Ascending aorta (tissue), 2 donors: ENCODE measurements at regions not wholly inside any gene's neighbourhood (a gene's known extent, or its start where the extent isn't known, plus 50 kb on each side); places are given as distances from the start of the nearest gene placed in this dataset.

Experiments
- DNase-seq, 2 donors: peaks; one replicate each; pipeline ENCODE4 v3.0.0-alpha.2; 2019; ENCODE audit warnings: low spot score in 2 of 2
- H3K27ac ChIP-seq, 2 donors: fragments of 200-600 bp; sonication (generic); one replicate each; pipeline ENCODE4 v1.5.1; 2016 to 2017; ENCODE audit warnings: mild to moderate bottlenecking in 1 of 2
- H3K27me3 ChIP-seq: fragments of 200-600 bp; sonication (generic); one replicate; pipeline ENCODE4 v1.5.1; 2017
- H3K36me3 ChIP-seq, 2 donors: fragments of 200-600 bp; sonication (generic); one replicate each; pipeline ENCODE4 v1.5.1; 2016
- H3K4me1 ChIP-seq, 2 donors: fragments of 200-600 bp; sonication (generic); one replicate each; pipeline ENCODE4 v1.5.1; 2016 to 2017; ENCODE audit warnings: mild to moderate bottlenecking in 1 of 2
- H3K4me3 ChIP-seq, 2 donors: fragments of 200-600 bp; sonication (generic); one replicate each; pipeline ENCODE4 v1.5.1; 2016 to 2017; ENCODE audit warnings: mild to moderate bottlenecking in 1 of 2
- H3K9me3 ChIP-seq, 2 donors: fragments of 200-600 bp; sonication (generic); one replicate each; pipeline ENCODE4 v1.5.1; 2016
- intact Hi-C: fragments of 100-400 bp; cut with DNase I; formaldehyde crosslinking; loops from one replicate; pipeline ENCODE4 v1.15.1; 2023
- TF ChIP-seq, protein P1 (sequence below), 3 experiments: fragments of 200-600 bp in 2 of 3; fragments of 450-650 bp in 1 of 3; sonication (generic) in 2 of 3; IDR thresholded peaks; one replicate each; pipeline ENCODE4 v1.5.1; 2016 to 2019; ENCODE audit warnings: antibody characterized with exemption in 3 of 3, mild to moderate bottlenecking in 1 of 3, moderate library complexity in 1 of 3

DNA sequence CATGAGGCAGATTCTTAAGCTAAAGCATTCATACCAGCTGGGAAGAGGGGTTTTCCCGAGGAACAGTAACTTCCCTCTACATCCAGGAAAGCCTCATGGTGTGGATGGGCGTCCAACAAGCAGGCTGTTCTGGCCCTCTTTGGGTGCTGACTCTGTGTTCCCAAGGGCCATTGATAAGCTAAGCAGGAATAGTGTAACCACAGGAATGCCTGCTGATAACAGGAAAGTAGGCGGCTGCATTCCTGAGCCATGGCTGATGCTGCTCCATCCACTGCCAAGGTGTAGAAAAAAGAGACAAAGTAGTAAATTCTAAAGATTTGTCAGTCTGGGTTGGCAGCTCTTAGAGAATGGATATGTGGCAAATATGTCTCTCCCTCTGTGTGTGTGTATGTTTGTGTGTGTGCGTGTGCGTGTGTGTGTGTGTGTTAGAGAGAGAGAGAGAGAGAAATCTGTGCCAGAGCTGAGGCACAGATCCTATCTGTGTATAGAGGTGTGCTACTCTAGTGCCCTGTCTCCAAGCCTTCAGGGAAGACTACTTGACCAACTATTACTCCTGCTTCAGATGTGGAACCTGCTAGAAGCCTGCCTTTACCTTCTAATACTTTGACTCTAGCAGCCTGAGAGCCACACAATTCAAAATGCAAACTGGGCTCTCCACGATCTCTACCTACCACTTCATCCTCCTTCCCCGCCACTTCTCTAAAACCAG is 353.1 kb upstream of the NR3C2 start:
- TF ChIP-seq, protein P1, sequence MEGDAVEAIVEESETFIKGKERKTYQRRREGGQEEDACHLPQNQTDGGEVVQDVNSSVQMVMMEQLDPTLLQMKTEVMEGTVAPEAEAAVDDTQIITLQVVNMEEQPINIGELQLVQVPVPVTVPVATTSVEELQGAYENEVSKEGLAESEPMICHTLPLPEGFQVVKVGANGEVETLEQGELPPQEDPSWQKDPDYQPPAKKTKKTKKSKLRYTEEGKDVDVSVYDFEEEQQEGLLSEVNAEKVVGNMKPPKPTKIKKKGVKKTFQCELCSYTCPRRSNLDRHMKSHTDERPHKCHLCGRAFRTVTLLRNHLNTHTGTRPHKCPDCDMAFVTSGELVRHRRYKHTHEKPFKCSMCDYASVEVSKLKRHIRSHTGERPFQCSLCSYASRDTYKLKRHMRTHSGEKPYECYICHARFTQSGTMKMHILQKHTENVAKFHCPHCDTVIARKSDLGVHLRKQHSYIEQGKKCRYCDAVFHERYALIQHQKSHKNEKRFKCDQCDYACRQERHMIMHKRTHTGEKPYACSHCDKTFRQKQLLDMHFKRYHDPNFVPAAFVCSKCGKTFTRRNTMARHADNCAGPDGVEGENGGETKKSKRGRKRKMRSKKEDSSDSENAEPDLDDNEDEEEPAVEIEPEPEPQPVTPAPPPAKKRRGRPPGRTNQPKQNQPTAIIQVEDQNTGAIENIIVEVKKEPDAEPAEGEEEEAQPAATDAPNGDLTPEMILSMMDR (IDR thresholded peaks at IDR 0.05) = no peak
- no peak for DNase-seq
- Histone ChIP-seq H3K4me3 (no peak overlapping the region), H3K27ac (no peak overlapping the region), H3K36me3 (no peaks in the 10 kb centered on the region), H3K27me3 (no peaks in the 10 kb centered on the region), H3K4me1 (no peaks in the 10 kb centered on the region), H3K9me3 (no peaks in the 10 kb centered on the region)
- intact Hi-C loops = no loop called here

DNA sequence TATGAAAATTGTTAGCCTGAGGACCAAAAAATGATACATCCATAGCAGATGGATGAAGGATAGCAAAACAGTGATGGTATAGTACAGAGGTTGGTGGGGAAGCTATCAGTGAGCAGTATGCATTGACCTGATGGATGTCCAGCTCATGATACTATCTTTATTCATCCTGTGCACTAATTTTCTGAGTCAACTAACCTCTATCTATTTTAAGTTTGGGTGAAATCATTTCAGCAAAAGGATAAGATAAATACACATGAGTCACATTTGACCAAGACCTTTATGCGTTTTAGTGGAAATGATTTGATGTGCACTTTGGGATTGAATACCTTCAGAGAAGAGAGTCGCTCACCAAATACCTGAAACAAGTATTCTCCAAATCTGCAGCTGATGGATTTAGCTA is 351.0 kb upstream of the NR3C2 start:
- intact Hi-C loops = no loop called here
- DNase-seq = no peak
- Histone ChIP-seq H3K27me3 (no peaks in the 10 kb centered on the region), H3K36me3 (no peaks in the 10 kb centered on the region), H3K27ac (no peak overlapping the region), H3K4me3 (no peak overlapping the region), H3K9me3 (no peaks in the 10 kb centered on the region), H3K4me1 (no peaks in the 10 kb centered on the region)
- TF ChIP-seq, protein P1 (IDR thresholded peaks at IDR 0.05) = no peak

DNA sequence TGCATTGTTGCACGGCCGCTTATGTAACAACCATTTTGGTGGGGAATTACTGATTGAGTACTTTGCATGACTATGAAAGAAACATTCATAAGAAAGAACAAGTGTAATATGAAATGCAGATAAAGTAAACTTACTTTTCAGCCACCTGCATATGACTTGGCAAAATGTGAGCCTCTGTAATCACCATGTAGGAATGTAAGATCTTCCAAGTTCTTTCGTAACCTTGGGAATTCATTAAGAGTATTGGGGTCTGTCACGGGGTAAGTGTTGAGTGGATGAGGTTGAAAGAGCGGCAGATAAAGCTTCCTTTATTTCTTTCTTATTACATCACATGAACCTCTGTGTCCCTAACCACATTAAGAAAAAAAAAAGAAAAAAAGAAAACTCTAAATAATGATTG is 348.5 kb upstream of the NR3C2 start:
- H3K9me3 ChIP-seq = no peaks in the 10 kb centered on the region
- TF ChIP-seq, protein P1 (IDR thresholded peaks at IDR 0.05) = no peak
- no peak overlapping the region for H3K27ac ChIP-seq
- H3K27me3 ChIP-seq = no peaks in the 10 kb centered on the region
- intact Hi-C loops = no loop called here
- H3K36me3 ChIP-seq = no peaks in the 10 kb centered on the region
- DNase-seq = no peak
- H3K4me3 ChIP-seq = no peak overlapping the region
- no peaks in the 10 kb centered on the region for H3K4me1 ChIP-seq

DNA sequence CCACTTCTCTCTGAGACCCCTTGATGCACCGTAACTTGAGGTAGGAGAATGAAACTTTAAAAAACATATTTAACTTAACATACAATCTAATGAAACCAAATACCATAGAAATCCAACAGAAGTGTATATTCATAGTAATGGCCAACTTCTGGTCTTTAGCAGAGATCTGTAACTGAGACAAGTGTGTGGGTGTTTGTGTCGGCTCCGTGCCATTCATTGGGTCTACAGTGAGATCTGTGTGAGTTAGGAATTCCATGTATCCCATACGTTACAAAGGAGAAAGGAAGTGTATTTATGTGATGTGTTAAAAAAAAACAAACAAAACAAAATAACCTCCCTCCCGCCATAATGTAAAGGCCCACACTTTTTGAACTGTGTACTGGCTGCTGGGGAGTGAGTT is 348.0 kb upstream of the NR3C2 start:
- Histone ChIP-seq H3K36me3 (no peaks in the 10 kb centered on the region), H3K9me3 (no peaks in the 10 kb centered on the region), H3K4me1 (no peaks in the 10 kb centered on the region), H3K4me3 (no peak overlapping the region), H3K27me3 (no peaks in the 10 kb centered on the region), H3K27ac (no peak overlapping the region)
- DNase-seq = no peak
- intact Hi-C loops = no loop called here
- TF ChIP-seq, protein P1 (IDR thresholded peaks at IDR 0.05) = no peak

DNA sequence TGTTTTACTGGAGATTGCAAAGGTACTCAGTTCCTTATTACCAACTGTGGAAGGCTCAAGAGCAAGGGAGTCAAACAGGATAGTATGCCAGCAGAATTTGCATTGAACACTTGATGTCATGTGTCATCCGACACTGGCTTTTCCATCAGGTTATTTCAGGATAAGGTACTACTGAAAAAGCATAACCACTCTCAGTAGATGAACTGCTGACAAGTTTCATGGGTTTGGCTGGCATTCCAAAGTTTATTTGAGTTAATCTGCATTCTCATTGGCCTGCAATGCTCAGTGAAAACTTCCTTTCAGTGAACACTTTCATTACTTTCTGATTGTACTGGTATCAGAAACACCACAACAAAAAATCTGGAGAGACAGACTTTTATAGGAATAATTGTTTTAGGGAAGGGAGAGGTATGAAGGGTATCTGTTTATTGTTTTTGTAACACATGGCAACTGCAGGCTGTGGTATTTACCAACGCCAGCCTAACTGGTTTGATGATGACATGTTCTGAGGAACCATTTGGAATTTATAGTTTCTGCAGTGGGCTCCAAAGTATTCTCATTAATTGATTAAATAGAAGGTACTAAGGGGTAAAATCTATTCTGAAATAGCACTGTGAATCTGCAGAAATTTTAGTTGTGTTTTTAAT is 345.7 kb upstream of the NR3C2 start:
- H3K27me3 ChIP-seq = no peaks in the 10 kb centered on the region
- H3K4me3 ChIP-seq = no peak overlapping the region
- DNase-seq = no peak
- no peaks in the 10 kb centered on the region for H3K9me3 ChIP-seq
- H3K36me3 ChIP-seq = no peaks in the 10 kb centered on the region
- intact Hi-C loops = no loop called here
- H3K4me1 ChIP-seq = no peaks in the 10 kb centered on the region
- no peak overlapping the region for H3K27ac ChIP-seq
- TF ChIP-seq, protein P1 (IDR thresholded peaks at IDR 0.05) = no peak
